Skin of body (tissue), 1 donor: ENCODE measurements at regions not wholly inside any gene's neighbourhood (a gene's known extent, or its start where the extent isn't known, plus 50 kb on each side); places are given as distances from the start of the nearest gene placed in this dataset.

Experiments
- DNase-seq: peaks from one replicate; lab custom pipeline; 2025; lab: John Stamatoyannopoulos, UW

GRCh38 chrX:40168480-40169011 is 70.8 kb upstream of the BCOR start:
- DNase-seq, result no peak

GRCh38 chrX:40167850-40168479 is 70.2 kb upstream of the BCOR start:
- DNase-seq, result no peak

GRCh38 chrX:40167233-40167849 is 69.6 kb upstream of the BCOR start:
- no peak for DNase-seq

- DNase-seq, result no peak
These were observed 68.8 kb upstream of the BCOR start for GRCh38 chrX:40166582-40166981.

GRCh38 chrX:40165861-40166260 is 68.1 kb upstream of the BCOR start:
- DNase-seq, result no peak

- no peak for DNase-seq
These were observed 67.4 kb upstream of the BCOR start for GRCh38 chrX:40165206-40165605.

GRCh38 chrX:40164751-40165150 is 67.0 kb upstream of the BCOR start:
- DNase-seq, result no peak

GRCh38 chrX:40158036-40158706 is 60.4 kb upstream of the BCOR start:
- DNase-seq, result no peak

GRCh38 chrX:40157228-40158035 is 59.7 kb upstream of the BCOR start:
- no peak for DNase-seq

GRCh38 chrX:40156470-40157227 is 58.9 kb upstream of the BCOR start:
- no peak for DNase-seq

- DNase-seq, result no peak
These were observed 58.1 kb upstream of the BCOR start for GRCh38 chrX:40155589-40156469.

GRCh38 chrX:40154853-40155588 is 57.3 kb upstream of the BCOR start:
- peak; percentile 17 for DNase-seq

GRCh38 chrX:40154250-40154852 is 56.6 kb upstream of the BCOR start:
- no peak for DNase-seq

GRCh38 chrX:40153345-40154249 is 55.8 kb upstream of the BCOR start:
- DNase-seq, result peak; percentile 41

GRCh38 chrX:40152741-40153344 is 55.1 kb upstream of the BCOR start:
- no peak for DNase-seq

- DNase-seq, result no peak
These were observed 54.5 kb upstream of the BCOR start for GRCh38 chrX:40152173-40152711.
